IMR-90 (cell line): ENCODE measurements at regions not wholly inside any gene's neighbourhood (a gene's known extent, or its start where the extent isn't known, plus 50 kb on each side); places are given as distances from the start of the nearest gene placed in this dataset.

Source experiments
- ATAC-seq: fragments of 200-7000 bp; cut with Tn5 transposase; 2 replicates; pipeline ENCODE4 v1.9.1; 2020; ENCODE audit warnings: low read depth, mild to moderate bottlenecking, moderate library complexity
- BruUV-seq: library from RNA; stranded (reverse); fragments of 400-500 nt; replicated peaks from 2 replicates; lab custom pipeline; 2021; lab: Mats Ljungman, UMichigan
- CTCF ChIA-PET: fragments of 300-600 bp; formaldehyde crosslinking; extraction: SDS; loops from one replicate; lab custom pipeline; 2021; ENCODE audit warnings: antibody characterized with exemption; lab: Yijun Ruan, JAX
- POLR2A ChIA-PET: fragments of 300-600 bp; sonication (Branson Sonifier 250); formaldehyde crosslinking; loops from one replicate; lab custom pipeline; 2022; ENCODE audit warnings: antibody characterized with exemption; ENCODE audit not compliant: unreplicated experiment; lab: Charles Lee
- DNase-seq: peaks from one replicate; pipeline ENCODE4 v3.0.0; 2013
- H2AFZ ChIP-seq: replicated peaks from 2 replicates; pipeline ENCODE3; 2013; ENCODE audit warnings: low read length, mild to moderate bottlenecking; ENCODE audit not compliant: poor library complexity
- H2AK5ac ChIP-seq: 2 replicates; pipeline ENCODE4 v1.6.1; 2013; ENCODE audit warnings: low read depth, low read length, inconsistent platforms
- H2AK9ac ChIP-seq: replicated peaks from 2 replicates; pipeline ENCODE3; 2013; ENCODE audit warnings: mild to moderate bottlenecking, low read depth, low read length, moderate library complexity; ENCODE audit not compliant: poor library complexity
- H2BK120ac ChIP-seq: 2 replicates; pipeline ENCODE4 v1.6.1; 2013; ENCODE audit warnings: low read depth, low read length, inconsistent platforms
- H2BK15ac ChIP-seq: 3 replicates; pipeline ENCODE4 v1.6.1; 2013; ENCODE audit warnings: low read depth, low read length, inconsistent platforms
- H2BK20ac ChIP-seq: 2 replicates; pipeline ENCODE4 v1.6.1; 2013; ENCODE audit warnings: low read depth, mild to moderate bottlenecking, inconsistent platforms, low read length, moderate library complexity
- H2BK5ac ChIP-seq: 2 replicates; pipeline ENCODE4 v1.6.1; 2013; ENCODE audit warnings: mild to moderate bottlenecking, low read depth, low read length, inconsistent platforms; ENCODE audit not compliant: poor library complexity, severe bottlenecking
- H3K14ac ChIP-seq: replicated peaks from 2 replicates; pipeline ENCODE4 v1.6.1; 2013; ENCODE audit warnings: low read depth, low read length, inconsistent platforms
- H3K18ac ChIP-seq: 2 replicates; pipeline ENCODE4 v1.6.1; 2013; ENCODE audit warnings: low read depth, low read length, control low read depth
- H3K23ac ChIP-seq: 2 replicates; pipeline ENCODE4 v1.6.1; 2013; ENCODE audit warnings: low read depth, low read length, inconsistent platforms
- H3K27ac ChIP-seq: 2 replicates; pipeline ENCODE4 v1.5.1; 2013; ENCODE audit warnings: mild to moderate bottlenecking, control low read depth, low read length; ENCODE audit not compliant: insufficient read depth
- H3K27me3 ChIP-seq: 2 replicates; pipeline ENCODE4 v1.6.1; 2013; ENCODE audit warnings: low read length; ENCODE audit not compliant: control insufficient read depth, insufficient read depth
- H3K36me3 ChIP-seq: 2 replicates; pipeline ENCODE4 v1.6.1; 2013; ENCODE audit warnings: low read length, mixed read lengths; ENCODE audit not compliant: control insufficient read depth, insufficient read depth
- H3K4ac ChIP-seq: 2 replicates; pipeline ENCODE4 v1.6.1; 2013; ENCODE audit warnings: low read depth, low read length, inconsistent platforms
- H3K4me1 ChIP-seq: 2 replicates; pipeline ENCODE4 v1.6.1; 2013; ENCODE audit warnings: low read length, mixed read lengths; ENCODE audit not compliant: control insufficient read depth, insufficient read depth
- H3K4me2 ChIP-seq: 2 replicates; pipeline ENCODE4 v1.6.1; 2013; ENCODE audit warnings: low read depth, mild to moderate bottlenecking, control low read depth, low read length, moderate library complexity
- H3K4me3 ChIP-seq: 2 replicates; pipeline ENCODE4 v1.5.1; 2013; ENCODE audit warnings: low read depth, mild to moderate bottlenecking, control low read depth, low read length, moderate library complexity; ENCODE audit not compliant: insufficient read depth
- H3K56ac ChIP-seq: 2 replicates; pipeline ENCODE4 v1.6.1; 2013; ENCODE audit warnings: low read length, inconsistent platforms; ENCODE audit not compliant: insufficient read depth; ENCODE audit errors: extremely low read depth
- H3K79me1 ChIP-seq, 2 experiments: 2 replicates each; pipeline ENCODE4 v1.6.1; 2013; ENCODE audit warnings: low read length in 2 of 2, inconsistent platforms in 1 of 2, low read depth in 1 of 2
- H3K9ac ChIP-seq: 2 replicates; pipeline ENCODE4 v1.6.1; 2013; ENCODE audit warnings: low read depth, low read length, control low read depth
- H3K9me1 ChIP-seq: 2 replicates; pipeline ENCODE4 v1.6.1; 2013; ENCODE audit warnings: low read length, inconsistent platforms; ENCODE audit not compliant: insufficient read depth
- H3K9me3 ChIP-seq: 2 replicates; pipeline ENCODE4 v1.6.1; 2013; ENCODE audit warnings: low read length; ENCODE audit not compliant: control insufficient read depth, insufficient read depth
- H4K20me1 ChIP-seq: 2 replicates; pipeline ENCODE4 v1.6.1; 2013; ENCODE audit warnings: low read length, inconsistent platforms; ENCODE audit not compliant: insufficient read depth
- H4K5ac ChIP-seq: 2 replicates; pipeline ENCODE4 v1.6.1; 2013; ENCODE audit warnings: mild to moderate bottlenecking, low read depth, low read length, control low read depth
- H4K8ac ChIP-seq, 2 experiments: 2 replicates each; pipeline ENCODE4 v1.6.1; 2013; ENCODE audit warnings: low read depth in 2 of 2, low read length in 2 of 2, control low read depth in 1 of 2, inconsistent platforms in 1 of 2
- H4K91ac ChIP-seq: 2 replicates; pipeline ENCODE4 v1.6.1; 2013; ENCODE audit warnings: low read depth, low read length, inconsistent platforms; ENCODE audit not compliant: insufficient read depth
- BHLHE40 ChIP-seq: fragments of 150-350 bp; IDR thresholded peaks from 2 replicates; pipeline ENCODE4 v1.6.1; 2016; ENCODE audit warnings: mild to moderate bottlenecking, low read depth, low read length
- CHD1 ChIP-seq: IDR thresholded peaks from 2 replicates; pipeline ENCODE4 v1.6.1; 2012; ENCODE audit warnings: low read depth, low read length, improper control_type of control experiment
- FOS ChIP-seq: fragments of 150-350 bp; IDR thresholded peaks from 2 replicates; pipeline ENCODE4 v1.6.1; 2016; ENCODE audit warnings: low read depth, low read length
- MAFK ChIP-seq: IDR thresholded peaks from 2 replicates; pipeline ENCODE4 v1.6.1; 2012; ENCODE audit warnings: low read depth, low read length, improper control_type of control experiment
- POLR2A ChIP-seq: IDR thresholded peaks from 2 replicates; pipeline ENCODE4 v1.6.1; 2012; ENCODE audit warnings: mild to moderate bottlenecking, low read depth, low read length
- RAD21 ChIP-seq: IDR thresholded peaks from 2 replicates; pipeline ENCODE4 v1.6.1; 2012; ENCODE audit warnings: low read length, improper control_type of control experiment
- WGBS, 2 experiments: methylation state at CpG; one replicate each; pipeline versions ENCODE4 v1.1.5 to v1.1.7; 2013; ENCODE audit warnings: missing lambda C conversion rate in 2 of 2; ENCODE audit not compliant: insufficient read length in 1 of 2; ENCODE audit errors: extremely low coverage in 2 of 2; 5-methylcytosine and 5-hydroxymethylcytosine counted together
- dilution Hi-C: fragments of 300-500 bp; cut with HindIII; formaldehyde crosslinking; loops from one replicate; pipeline ENCODE4 v1.14.3; 2018; ENCODE audit warnings: low sequenced_read_pairs; ENCODE audit not compliant: unreplicated experiment
- in situ Hi-C: fragments of 300-500 bp; cut with MboI; formaldehyde crosslinking; loops from 3 replicates; pipeline ENCODE4 v1.14.3; 2019; ENCODE audit warnings: low sequenced_read_pairs, inconsistent platforms, mixed read lengths
- intact Hi-C: fragments of 100-400 bp; cut with micrococcal nuclease; formaldehyde crosslinking; loops from 2 replicates; pipeline ENCODE4 v1.10.0; 2022
- TF ChIP-seq, protein P1 (sequence below): conservative IDR thresholded peaks from 2 replicates; pipeline ENCODE4 v1.5.1; 2012; ENCODE audit warnings: mild to moderate bottlenecking, low read depth, low read length, improper control_type of control experiment
- TF ChIP-seq, protein P2 (sequence below): fragments of 150-350 bp; IDR thresholded peaks from 2 replicates; pipeline ENCODE4 v1.6.1; 2017; ENCODE audit warnings: mild to moderate bottlenecking, antibody characterized with exemption, low read length, low read depth
- TF ChIP-seq, protein P3 (sequence below): fragments of 150-350 bp; IDR thresholded peaks from 2 replicates; pipeline ENCODE4 v1.6.1; 2016; ENCODE audit warnings: low read depth, mild to moderate bottlenecking, low read length, moderate library complexity, borderline replicate concordance

DNA sequence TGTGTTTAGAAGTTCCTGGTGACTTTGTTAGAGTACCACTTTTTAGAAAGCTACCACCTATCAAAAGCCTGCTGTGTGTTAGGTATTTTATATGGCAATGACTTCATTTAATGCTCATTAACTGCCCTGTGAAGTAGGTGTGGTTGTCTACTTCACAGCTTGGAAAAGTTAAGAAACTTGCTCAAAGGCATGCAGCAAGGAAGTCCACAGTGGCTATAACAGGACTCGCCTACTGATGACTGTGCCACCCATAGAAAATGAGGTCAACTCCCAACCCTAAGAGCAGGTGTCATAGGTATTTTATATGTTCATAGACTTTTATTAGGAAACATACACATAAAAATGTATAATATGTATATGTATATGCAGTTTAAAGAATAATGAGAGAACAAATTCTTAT is 125.2 kb upstream of the PAX6 start:
- intact Hi-C loops (no loop called here), in situ Hi-C loops (no loop called here), dilution Hi-C loops (no loop called here)
- H3K9ac ChIP-seq, result no peak overlapping the region
- WGBS, 2 experiments, result no CpG with 5 or more reads among the region's 1 CpG
- no peak overlapping the region for H3K4me3 ChIP-seq
- BruUV-seq, result no TSS peak
- H3K23ac ChIP-seq, result no peak overlapping the region
- no peak for ATAC-seq
- H2BK5ac ChIP-seq, result no peak overlapping the region
- H3K27ac ChIP-seq, result no peak overlapping the region
- H3K79me1 ChIP-seq, result no peaks in the 10 kb centered on the region
- H4K20me1 ChIP-seq, result no peaks in the 10 kb centered on the region
- no peak overlapping the region for H2AFZ ChIP-seq
- no peak for DNase-seq
- no peaks in the 10 kb centered on the region for H3K4me1 ChIP-seq
- no peak overlapping the region for H2BK20ac ChIP-seq
- H3K36me3 ChIP-seq, result no peaks in the 10 kb centered on the region
- ChIA-PET CTCF (interaction anchor here (0.7 kb wide), 1 partner anchor 12 kb away, joined by 3 read pairs; no protein-coding TSS in a partner anchor), POLR2A (no interaction called here)
- H3K9me1 ChIP-seq, result no peaks in the 10 kb centered on the region
- no peak overlapping the region for H2BK120ac ChIP-seq
- no peak overlapping the region for H4K91ac ChIP-seq
- no peak overlapping the region for H3K18ac ChIP-seq
- no peak for TF ChIP-seq BHLHE40
- TF ChIP-seq FOS, result no peak
- no peak for TF ChIP-seq RAD21
- TF ChIP-seq MAFK, result no peak
- TF ChIP-seq, protein P1, sequence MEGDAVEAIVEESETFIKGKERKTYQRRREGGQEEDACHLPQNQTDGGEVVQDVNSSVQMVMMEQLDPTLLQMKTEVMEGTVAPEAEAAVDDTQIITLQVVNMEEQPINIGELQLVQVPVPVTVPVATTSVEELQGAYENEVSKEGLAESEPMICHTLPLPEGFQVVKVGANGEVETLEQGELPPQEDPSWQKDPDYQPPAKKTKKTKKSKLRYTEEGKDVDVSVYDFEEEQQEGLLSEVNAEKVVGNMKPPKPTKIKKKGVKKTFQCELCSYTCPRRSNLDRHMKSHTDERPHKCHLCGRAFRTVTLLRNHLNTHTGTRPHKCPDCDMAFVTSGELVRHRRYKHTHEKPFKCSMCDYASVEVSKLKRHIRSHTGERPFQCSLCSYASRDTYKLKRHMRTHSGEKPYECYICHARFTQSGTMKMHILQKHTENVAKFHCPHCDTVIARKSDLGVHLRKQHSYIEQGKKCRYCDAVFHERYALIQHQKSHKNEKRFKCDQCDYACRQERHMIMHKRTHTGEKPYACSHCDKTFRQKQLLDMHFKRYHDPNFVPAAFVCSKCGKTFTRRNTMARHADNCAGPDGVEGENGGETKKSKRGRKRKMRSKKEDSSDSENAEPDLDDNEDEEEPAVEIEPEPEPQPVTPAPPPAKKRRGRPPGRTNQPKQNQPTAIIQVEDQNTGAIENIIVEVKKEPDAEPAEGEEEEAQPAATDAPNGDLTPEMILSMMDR, result no peak
- TF ChIP-seq, protein P2, sequence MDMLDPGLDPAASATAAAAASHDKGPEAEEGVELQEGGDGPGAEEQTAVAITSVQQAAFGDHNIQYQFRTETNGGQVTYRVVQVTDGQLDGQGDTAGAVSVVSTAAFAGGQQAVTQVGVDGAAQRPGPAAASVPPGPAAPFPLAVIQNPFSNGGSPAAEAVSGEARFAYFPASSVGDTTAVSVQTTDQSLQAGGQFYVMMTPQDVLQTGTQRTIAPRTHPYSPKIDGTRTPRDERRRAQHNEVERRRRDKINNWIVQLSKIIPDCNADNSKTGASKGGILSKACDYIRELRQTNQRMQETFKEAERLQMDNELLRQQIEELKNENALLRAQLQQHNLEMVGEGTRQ, result no peak
- TF ChIP-seq, protein P3, sequence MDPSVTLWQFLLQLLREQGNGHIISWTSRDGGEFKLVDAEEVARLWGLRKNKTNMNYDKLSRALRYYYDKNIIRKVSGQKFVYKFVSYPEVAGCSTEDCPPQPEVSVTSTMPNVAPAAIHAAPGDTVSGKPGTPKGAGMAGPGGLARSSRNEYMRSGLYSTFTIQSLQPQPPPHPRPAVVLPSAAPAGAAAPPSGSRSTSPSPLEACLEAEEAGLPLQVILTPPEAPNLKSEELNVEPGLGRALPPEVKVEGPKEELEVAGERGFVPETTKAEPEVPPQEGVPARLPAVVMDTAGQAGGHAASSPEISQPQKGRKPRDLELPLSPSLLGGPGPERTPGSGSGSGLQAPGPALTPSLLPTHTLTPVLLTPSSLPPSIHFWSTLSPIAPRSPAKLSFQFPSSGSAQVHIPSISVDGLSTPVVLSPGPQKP, result no peak
- TF ChIP-seq CHD1, result no peak
- no peak for TF ChIP-seq POLR2A
- H2AK9ac ChIP-seq, result no peak overlapping the region
- no peak overlapping the region for H3K4me2 ChIP-seq
- H3K9me3 ChIP-seq, result no peaks in the 10 kb centered on the region
- no peak overlapping the region for H2BK15ac ChIP-seq
- no peak overlapping the region for H2AK5ac ChIP-seq
- no peak overlapping the region for H3K56ac ChIP-seq
- no peak overlapping the region for H3K14ac ChIP-seq
- no peak overlapping the region for H4K8ac ChIP-seq
- peaks cover 2% of the 10 kb centered on the region for H3K27me3 ChIP-seq
- H4K5ac ChIP-seq, result no peak overlapping the region
- H3K4ac ChIP-seq, result no peak overlapping the region
